Lower leg skin (tissue), 3 donors: ENCODE measurements at regions not wholly inside any gene's neighbourhood (a gene's known extent, or its start where the extent isn't known, plus 50 kb on each side); places are given as distances from the start of the nearest gene placed in this dataset.

Experiments
- POLR2A ChIP-seq, 2 donors: fragments of 450-650 bp; IDR thresholded peaks; one replicate each; pipeline ENCODE4 v1.6.1; 2016 to 2017; ENCODE audit warnings: antibody characterized with exemption in 2 of 2, mild to moderate bottlenecking in 1 of 2, moderate library complexity in 1 of 2
- TF ChIP-seq, protein P1 (sequence below), 3 donors: fragments of 450-650 bp; IDR thresholded peaks; one replicate each; pipeline ENCODE4 v1.5.1; 2016; ENCODE audit warnings: antibody characterized with exemption in 3 of 3, mild to moderate bottlenecking in 3 of 3, moderate library complexity in 2 of 3

DNA sequence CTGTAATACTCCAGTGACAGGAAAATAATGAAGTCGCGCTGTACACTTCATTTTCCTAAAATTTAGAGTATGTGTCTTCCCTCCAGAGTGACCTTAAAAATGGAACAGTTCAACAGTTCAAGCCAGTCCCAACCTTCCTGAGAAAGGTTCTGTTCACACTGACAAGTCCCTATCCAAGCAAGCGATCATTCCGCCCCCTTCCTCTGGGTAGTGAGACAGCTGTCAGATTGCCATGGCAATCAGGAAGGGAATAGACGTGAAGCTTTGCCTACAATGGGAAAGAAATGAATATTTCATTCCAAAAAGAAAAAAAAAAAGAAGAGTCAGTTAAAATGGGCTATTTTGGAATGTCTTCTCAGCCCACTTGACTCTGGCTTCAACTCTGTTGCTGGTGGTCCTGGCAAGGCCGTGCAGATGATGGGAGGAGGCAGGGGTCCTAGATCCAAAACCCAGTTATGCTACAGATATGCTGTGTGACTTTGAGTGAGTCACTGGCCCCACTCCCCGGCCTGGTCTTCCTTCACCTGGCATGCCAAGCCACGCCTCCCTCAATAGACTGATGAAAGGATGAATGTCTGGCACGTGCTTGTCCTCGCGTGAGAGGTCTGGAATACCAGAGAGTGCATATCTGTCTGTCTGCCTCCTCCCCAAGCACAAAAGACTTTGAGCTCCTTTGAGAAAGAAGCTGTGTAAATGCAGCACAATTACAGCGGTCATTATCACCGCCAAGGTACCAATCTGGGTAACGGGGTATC lies 165.8 kb upstream of the WWC1 start:
- TF ChIP-seq, protein P1, sequence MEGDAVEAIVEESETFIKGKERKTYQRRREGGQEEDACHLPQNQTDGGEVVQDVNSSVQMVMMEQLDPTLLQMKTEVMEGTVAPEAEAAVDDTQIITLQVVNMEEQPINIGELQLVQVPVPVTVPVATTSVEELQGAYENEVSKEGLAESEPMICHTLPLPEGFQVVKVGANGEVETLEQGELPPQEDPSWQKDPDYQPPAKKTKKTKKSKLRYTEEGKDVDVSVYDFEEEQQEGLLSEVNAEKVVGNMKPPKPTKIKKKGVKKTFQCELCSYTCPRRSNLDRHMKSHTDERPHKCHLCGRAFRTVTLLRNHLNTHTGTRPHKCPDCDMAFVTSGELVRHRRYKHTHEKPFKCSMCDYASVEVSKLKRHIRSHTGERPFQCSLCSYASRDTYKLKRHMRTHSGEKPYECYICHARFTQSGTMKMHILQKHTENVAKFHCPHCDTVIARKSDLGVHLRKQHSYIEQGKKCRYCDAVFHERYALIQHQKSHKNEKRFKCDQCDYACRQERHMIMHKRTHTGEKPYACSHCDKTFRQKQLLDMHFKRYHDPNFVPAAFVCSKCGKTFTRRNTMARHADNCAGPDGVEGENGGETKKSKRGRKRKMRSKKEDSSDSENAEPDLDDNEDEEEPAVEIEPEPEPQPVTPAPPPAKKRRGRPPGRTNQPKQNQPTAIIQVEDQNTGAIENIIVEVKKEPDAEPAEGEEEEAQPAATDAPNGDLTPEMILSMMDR (IDR thresholded peaks at IDR 0.05): no peak
- TF ChIP-seq POLR2A (IDR thresholded peaks at IDR 0.05): no peak
